ENCODE measurements at regions not wholly inside any gene's neighbourhood (a gene's known extent, or its start where the extent isn't known, plus 50 kb on each side); places are given as distances from the start of the nearest gene placed in this dataset.

- TF ChIP-seq CTCF (IDR thresholded peaks at IDR 0.05; ENCODE audit: insufficient read depth, low read length) (no peak), GABPA (IDR thresholded peaks at IDR 0.05; ENCODE audit: low read depth) (no peak), POLR2AphosphoS5 (IDR thresholded peaks at IDR 0.05; ENCODE audit: low read depth) (no peak)
These were observed 238.5 kb upstream of the TMTC4 start for GRCh38 chr13:100913143-100913542.
